ENCODE measurements at regions not wholly inside any gene's neighbourhood (a gene's known extent, or its start where the extent isn't known, plus 50 kb on each side); places are given as distances from the start of the nearest gene placed in this dataset.
"Not testable (repeated sequence)": the region's sequence is repeated elsewhere in the genome, so short reads cannot be mapped to it uniquely, and the experiment has no call there.

DNA sequence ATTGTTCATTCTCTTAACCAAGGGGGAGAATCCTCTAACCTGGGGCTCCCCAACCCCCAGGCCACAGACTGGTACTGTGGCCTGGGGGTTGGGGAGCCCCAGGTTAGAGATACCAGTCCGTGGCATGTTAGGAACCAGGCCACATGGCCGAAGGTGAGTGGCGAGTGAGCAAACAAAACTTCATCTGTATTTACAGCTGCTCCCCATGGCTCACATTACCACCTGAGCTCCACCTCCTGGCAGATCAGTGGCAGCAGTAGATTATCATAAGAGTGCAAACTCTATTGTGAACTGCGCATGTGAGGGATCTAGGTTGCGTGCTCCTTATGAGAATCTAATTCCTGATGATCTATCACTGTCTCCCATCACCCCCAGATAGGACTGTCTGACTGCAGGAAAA, 957.2 kb upstream of the PRKX start:
- FAIRE-seq, result no peak

DNA sequence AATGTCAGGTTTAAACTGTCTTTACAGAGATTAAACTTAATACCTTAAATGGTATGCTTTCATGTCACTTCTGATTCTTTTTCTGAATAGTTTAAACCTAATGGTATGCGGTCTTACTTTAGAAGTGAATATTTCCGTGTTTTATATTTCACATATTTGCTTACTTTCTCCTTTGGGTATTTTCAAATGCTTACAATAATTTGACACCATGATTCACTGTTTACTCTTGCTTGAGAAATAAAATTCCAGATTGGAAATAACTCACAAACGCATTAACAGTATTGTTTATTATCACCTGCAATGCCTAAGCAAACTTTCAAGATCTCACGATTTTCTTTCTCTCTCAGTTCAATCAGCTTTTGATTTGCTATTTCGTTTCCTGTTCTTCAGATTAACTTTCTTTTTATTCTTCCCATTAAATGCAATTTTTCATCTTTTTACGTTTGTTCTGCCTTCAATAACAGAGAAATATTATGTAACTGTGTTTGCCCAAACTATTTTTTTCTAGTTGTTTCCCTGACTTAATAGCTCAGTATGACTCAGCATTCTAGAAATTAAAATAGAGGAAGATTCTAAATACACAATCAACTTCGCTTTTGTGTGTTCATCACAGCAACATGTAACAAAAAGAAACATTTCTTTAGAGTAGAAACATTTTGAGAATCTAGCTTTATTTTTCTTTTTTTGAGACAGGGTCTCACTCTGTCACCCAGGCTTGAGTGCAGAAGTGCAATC, 955.5 kb upstream of the PRKX start:
- FAIRE-seq, result no peak

- no peak for FAIRE-seq
These were observed 949.6 kb upstream of the PRKX start for GRCh38 chrX:4663085-4663484.

DNA sequence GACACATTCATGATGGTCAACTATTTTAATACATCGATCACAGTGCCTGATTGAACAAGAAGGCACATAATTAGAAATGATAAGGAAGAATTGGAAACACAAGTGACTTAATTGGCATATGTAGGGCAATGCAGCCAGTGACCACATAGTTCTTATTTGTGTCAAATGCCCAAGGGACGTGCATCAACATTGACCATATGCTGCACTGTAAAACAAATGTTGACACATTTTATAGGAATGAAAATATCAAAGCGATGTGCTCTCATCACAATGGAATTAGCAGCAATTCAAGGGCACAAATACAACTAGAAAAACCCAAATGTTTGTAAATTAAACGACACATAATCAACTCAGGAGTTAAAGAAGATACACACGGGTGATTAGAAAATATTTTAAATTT, 948.3 kb upstream of the PRKX start:
- no peak for FAIRE-seq

DNA sequence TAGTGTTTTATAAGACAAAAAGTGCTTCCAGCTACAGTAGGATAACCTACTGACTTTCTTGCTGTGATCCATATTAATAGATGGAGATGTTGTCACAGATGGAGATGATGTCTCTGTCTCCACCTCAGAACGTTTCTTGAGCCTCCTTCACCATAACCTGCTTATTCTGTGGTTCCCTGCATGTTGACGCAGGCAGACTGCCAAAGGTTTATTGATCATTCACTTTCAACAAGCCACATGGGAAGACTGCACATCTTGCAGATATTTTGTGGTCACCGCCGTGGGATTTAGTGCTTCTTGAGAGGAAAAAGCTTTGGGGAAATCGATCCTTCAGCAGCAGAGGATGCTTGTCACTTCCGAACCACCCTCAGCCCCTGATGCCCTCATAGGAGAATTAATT, 943.0 kb upstream of the PRKX start:
- no peak for FAIRE-seq

DNA sequence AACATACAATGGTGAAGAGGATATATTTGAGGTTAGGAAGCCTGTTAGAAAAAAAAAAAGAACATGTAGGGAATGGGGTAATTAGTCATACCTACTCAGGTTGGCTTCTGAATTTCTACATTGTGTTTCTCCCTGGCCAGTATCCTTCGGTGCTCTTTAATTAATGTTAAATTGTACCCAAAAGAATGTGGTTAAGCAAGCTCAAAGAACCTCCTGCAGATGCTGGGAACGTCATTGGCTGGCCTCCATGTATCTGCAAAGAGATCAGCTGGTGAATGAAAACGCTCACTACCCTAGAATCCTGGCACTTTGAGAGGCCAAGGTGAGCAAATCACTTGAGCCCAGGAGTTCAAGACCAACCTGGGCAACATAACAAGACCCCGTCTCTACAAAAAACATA, 942.3 kb upstream of the PRKX start:
- FAIRE-seq, result no peak

GRCh38 chrX:4642114-4642513, 928.7 kb upstream of the PRKX start:
- no peak for FAIRE-seq

GRCh38 chrX:4638036-4638435, 924.6 kb upstream of the PRKX start:
- no peak for FAIRE-seq

- no peak for FAIRE-seq
These were observed 914.0 kb upstream of the PRKX start for GRCh38 chrX:4627414-4627813.

DNA sequence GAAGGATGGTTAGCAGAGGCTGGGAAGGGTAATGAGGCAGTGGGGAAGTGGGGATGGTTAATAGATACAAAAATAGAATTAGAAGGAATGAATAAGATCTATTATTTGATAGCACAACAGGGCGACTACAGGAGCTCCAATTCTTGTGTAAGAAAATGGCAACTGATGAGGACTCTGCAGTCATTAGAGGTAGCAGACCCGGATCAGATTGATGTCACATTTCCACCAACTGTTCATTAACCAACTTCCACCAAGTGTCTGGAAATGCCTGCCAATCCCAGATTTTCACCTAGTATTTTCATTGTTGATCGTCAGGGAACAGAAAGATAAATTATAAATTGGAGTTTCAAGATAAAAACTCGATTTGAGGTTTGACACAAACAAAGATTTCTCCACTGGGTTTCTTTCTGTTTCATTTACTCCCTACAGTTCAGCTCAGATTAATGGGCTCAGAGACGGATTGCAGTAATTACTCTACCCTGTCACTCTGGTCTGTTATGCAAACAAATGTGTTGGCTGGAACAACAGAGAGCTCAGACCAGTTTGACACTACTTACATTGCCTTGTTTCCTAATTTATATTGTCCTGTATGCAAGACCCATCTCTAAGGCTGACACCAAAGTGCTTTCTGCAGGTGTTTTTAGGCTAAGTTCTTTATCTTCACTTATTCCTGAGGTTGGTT, 909.2 kb upstream of the PRKX start:
- no peak for FAIRE-seq

GRCh38 chrX:4613651-4614050, 900.2 kb upstream of the PRKX start:
- FAIRE-seq, result not testable (repeated sequence)

DNA sequence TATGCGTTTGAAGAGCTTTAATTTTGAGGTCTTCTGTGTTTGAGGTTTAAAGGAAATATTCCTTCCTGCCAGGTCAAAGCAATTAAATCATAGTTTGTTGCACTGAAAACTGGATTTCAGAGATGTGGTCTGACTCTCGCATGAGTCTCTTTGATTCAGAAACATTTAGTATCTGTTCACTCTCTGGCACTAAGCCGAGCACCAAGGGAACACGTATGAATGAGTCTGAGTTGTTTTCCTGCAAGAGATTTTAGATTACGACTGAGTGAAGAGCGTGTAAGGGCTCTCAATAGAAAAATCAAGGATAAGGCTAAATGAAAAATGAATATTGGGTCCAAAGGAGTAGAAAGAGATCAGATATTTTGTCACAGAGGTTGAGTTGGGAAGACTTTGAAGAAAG, 875.4 kb upstream of the PRKX start:
- no peak for FAIRE-seq

DNA sequence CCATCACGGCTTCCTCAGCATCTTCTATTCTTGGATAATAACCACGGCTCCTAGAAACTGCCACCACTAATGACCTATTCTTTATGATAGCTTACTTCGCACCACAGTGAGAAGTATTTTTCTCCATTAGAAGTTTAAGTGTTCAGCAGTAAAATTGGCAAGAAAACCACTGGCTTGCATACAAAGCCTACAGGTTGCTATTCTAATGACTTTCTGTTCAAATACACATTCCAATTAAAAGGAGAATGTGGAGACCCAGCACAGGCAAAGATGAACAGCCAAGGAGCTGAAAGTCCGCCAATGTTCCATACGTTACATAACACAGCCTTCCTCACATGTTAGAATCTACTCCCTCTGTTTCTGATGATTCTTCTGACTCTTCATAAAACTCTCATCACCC, 875.0 kb upstream of the PRKX start:
- no peak for FAIRE-seq

GRCh38 chrX:4588056-4588455, 874.6 kb upstream of the PRKX start:
- FAIRE-seq, result no peak

- no peak for FAIRE-seq
These were observed 866.5 kb upstream of the PRKX start for GRCh38 chrX:4579999-4580398.

- no peak for FAIRE-seq
These were observed 866.0 kb upstream of the PRKX start for GRCh38 chrX:4579480-4579879.

DNA sequence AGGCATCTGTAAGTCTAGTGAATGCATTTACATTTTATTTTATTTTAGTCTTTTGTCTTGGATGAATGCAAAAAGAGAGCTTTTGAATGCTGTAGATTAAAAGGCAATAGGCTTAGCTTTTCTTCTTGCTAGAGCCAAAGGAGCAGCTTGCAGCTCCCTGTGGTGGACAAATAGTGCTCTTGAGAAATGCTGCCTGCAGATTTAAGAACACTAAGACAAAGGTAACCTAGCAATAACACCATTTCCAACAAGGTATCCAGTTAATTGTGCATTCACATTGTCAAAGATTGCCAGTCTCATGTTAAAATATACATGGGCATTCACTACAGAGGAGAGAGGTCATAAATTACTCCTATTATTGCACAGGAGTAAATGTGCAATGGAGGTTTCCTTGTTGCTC, 859.2 kb upstream of the PRKX start:
- no peak for FAIRE-seq

- no peak for FAIRE-seq
These were observed 856.7 kb upstream of the PRKX start for GRCh38 chrX:4570151-4570550.

- FAIRE-seq, result no peak
These were observed 846.7 kb upstream of the PRKX start for GRCh38 chrX:4560192-4560591.

DNA sequence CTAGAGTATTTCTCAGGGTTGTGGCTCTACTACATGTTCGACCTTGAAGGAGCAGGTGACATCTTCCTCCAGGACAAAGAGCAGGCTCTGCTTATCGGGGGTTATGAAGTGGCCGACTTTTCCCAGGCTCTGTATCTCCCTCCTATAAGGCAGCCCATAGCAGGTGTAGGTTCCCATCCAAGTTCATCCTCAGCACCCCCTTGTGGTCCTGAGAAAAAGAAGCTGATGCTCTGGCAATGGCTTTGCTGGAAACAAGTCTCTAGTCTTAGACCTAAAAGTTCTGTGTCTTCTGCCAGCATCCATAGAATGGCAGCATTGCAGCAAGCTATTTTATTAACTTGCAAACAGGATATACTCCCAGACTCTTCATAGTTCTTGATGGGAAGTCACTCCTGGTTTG, 836.6 kb upstream of the PRKX start:
- no peak for FAIRE-seq

- no peak for FAIRE-seq
These were observed 833.9 kb upstream of the PRKX start for GRCh38 chrX:4547213-4547836.

DNA sequence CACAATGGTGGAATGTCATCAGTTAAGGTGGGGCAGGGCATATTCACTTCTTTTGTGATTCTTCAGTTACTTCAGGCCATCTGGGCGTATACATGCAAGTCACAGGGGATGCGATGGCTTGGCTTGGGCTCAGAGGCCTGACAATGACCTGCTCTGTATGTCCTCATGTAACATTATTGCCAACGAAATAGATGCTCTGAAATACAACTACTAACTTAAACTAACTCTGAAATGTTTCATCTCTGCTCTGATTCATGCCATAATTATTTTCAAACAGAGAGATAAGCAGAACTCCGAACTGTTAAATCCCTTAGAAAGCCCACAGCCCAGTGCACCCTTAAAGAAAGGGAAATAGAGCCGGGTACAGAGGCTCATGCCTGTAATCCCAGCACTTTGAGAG, 832.7 kb upstream of the PRKX start:
- not testable (repeated sequence) for FAIRE-seq

DNA sequence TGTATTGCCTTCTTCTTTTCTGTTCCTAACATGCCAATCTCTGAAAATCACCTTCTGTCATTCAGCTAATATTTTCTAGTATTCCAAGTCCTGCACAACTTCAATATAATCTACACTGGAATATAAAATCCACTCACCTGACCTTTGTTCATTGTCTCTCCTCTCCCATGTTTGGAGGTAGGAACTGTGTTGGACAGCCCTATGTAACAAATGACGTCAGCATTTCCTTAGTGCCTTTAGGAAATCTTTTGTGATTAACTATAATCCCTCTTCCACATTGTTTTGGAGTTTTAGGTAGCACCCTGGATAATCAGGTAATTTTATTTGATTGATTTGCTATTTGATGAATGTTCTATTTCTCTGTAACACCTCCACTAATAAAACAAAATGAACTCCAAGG, 814.8 kb upstream of the PRKX start:
- FAIRE-seq, result no peak

DNA sequence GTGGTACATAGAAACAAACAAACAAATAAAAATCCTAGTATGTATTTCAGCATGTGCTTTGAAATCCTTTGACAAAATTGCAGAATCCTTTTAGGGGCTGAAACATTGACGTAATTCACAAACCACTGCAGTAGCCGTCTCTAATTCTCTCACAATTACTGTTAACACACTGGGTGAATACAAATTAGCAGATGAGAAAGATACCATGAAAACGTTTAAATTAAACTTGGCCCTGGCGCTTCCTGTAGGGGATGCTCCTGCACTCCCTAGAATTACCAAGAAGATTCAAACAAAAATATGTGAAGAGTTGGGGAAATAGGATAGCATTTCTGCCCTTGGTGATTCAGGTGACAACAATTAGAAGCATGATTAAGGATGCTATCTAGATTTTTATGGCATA, 772.5 kb upstream of the PRKX start:
- FAIRE-seq, result no peak

DNA sequence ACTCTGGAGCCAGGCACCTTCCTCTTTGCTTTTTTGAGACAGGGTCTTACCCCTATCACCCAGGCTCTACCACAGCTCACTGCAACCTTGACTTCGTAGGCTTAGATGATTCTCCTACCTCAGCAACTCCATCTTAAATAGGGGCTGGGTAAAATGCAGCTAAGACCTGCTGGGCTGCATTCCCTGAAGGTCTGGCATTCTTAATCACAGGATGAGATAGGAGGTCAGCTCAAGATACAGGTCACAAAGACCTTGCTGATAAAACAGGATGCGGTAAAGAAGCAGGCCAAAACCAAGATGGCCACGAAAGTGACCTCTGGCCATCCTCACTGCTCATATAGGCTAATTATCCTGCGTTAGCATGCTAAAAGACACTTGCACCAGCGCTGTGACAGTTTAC, 770.8 kb upstream of the PRKX start:
- no peak for FAIRE-seq
